ENCODE measurements at regions not wholly inside any gene's neighbourhood (a gene's known extent, or its start where the extent isn't known, plus 50 kb on each side); places are given as distances from the start of the nearest gene placed in this dataset.

GRCh38 chr18:51936115-51936514 is 403.9 kb upstream of the DCC start:
- DNase-seq (ENCODE audit: low spot score): no peak
- intact Hi-C loops (cut with DNase I): no loop called here

GRCh38 chr18:51941999-51942398 is 398.0 kb upstream of the DCC start:
- DNase-seq (ENCODE audit: low spot score): no peak
- intact Hi-C loops (cut with DNase I): no loop called here

DNA sequence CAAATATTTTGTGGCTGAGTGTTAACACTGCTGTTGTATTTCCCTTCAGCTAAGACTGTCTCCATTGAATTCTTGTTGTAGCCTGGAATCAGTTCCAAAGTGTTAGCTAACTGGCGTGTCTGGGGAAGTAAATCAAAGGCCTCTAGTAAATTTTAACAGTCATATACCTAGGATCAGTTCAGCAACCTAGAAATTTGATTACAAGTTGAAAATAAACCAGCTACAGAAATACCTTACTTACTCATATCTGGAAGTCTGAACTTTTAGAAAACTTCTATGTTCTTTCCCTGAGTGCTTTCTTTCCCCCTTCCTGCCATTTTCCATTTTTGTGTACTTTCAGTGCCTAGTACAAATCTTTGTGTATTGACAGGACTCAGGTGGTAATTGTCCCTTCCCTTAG is 396.7 kb upstream of the DCC start:
- no peak for DNase-seq (ENCODE audit: low spot score)
- intact Hi-C loops (cut with DNase I): no loop called here

DNA sequence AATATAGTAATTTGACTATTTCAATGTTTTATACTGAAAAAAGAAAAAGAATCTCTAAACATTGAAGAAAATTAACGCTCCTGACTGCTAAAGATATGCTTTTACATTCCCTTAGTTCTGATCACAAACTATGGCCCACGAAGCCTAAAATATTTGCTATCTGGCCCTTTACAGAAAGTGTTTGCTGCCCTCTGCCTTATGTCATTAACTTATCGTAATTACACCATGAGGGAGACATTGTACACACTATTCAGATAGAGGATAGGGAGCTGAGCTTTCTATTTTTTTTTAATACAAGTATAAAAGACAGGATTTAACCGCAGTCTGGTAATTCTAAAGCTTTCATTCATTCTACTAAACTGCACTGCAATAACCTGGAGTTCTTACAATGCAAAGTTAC is 393.1 kb upstream of the DCC start:
- no peak for DNase-seq (ENCODE audit: low spot score)
- intact Hi-C loops (cut with DNase I): no loop called here

GRCh38 chr18:51952844-51953243 is 387.2 kb upstream of the DCC start:
- no peak for DNase-seq (ENCODE audit: low spot score)

DNA sequence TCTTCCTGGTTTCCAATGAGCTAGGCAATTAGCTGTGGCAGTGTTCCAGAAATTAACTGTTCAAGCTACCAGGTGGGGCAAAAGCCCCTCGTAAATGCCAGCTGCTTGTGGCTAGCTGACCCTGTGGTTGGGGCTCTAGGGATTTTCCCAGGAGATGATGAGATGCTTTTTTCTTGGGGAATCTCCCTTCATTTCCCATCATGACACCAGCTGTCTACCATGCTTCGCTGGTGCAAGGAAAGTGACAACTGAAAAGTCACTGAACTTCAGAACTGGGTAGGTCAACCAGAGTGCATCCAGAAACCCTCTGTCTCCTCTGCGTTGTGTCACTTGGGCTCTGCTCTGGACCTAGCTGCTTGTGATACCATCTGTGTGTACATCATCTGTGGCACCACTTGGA is 386.5 kb upstream of the DCC start:
- intact Hi-C loops (cut with DNase I): no loop called here
- no peak for DNase-seq (ENCODE audit: low spot score)

More at GRCh38 chr18:51952844-51953243, 387.2 kb upstream of the DCC start:
- intact Hi-C loops (cut with DNase I): no loop called here

DNA sequence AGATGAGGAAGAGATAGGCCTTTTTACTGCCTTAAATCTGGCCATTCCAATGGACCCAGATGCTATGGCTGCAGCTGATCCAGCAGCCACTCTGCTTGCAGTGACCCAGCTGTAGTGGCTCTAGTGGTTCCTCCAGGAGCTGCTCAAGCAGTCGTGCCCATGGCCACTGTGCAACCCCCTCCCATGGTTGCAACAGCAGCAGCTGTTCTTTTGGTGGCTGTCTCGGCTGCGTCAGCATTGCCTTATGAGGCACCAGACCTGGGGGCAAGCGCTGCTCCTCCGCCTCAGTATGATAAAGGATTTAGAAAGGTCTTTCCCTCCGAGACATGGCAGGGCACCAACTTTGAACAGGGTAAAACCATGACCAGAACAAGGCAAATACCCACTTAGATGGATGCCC is 384.9 kb upstream of the DCC start:
- intact Hi-C loops (cut with DNase I): no loop called here
- DNase-seq (ENCODE audit: low spot score): no peak

GRCh38 chr18:51957001-51957400 is 383.0 kb upstream of the DCC start:
- no peak for DNase-seq (ENCODE audit: low spot score)
- intact Hi-C loops (cut with DNase I): no loop called here

DNA sequence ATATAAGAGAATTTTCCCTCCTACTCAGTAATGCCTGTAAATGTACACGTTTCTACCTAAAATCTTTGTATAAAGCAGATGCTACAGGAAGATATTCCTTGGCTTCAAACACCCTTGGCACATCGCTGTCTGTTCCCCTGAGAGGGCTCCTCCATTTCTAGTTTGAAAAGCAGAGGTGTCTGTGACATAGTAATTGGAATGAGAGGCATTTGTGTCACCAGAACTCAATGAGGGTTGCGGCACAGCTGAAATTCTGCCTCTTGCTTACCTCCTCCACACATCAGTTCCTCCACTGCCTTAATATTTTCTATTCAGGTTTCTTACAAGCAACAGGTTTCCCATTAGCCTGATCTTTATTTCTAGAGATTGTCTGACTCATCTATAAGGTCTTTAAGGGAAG is 359.9 kb upstream of the DCC start:
- intact Hi-C loops (cut with DNase I): no loop called here
- DNase-seq (ENCODE audit: low spot score): no peak

DNA sequence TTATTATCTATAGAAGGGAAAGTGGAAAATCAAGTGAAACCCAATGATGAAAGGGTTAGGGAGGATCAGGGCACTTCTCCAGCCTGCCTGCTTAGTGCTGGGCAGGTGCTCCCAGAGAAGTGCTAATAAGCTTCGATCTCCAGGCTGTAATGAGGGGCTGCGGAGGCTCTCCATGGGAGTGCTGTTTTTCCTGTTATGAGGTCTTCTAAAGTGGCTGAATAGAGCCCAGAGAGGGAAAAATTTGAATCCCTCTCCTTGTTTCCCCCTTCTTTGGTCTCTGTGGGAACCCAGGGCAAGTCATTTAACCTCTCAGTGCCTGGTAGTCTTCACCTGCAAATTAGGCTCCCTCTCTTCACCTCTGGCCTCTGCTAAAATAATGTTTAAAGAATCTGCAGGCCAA is 351.7 kb upstream of the DCC start:
- no peak for DNase-seq (ENCODE audit: low spot score)
- intact Hi-C loops (cut with DNase I): no loop called here

DNA sequence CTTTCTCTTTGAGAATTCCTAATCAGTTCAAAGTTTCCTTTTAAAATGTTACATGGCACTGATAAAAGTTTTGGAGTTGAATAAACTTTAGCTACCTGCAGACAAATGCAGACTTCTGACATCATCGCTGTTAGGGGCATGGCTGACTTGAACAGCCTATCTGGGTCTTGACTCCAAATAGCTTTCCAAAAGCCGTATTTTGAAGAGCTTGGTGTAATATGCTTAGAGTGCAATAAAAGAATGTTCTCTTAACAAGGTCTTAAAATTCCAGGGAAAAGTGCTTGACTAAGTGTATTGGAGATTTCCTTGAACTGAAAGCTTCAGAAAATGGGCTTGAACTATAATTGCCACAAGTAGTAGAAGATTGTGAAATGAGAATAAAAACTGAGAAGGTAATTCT is 342.9 kb upstream of the DCC start:
- no peak for DNase-seq (ENCODE audit: low spot score)
- intact Hi-C loops (cut with DNase I): no loop called here

- intact Hi-C loops (cut with DNase I): no loop called here
- no peak for DNase-seq (ENCODE audit: low spot score)
Observed at GRCh38 chr18:51998066-51998465, 341.9 kb upstream of the DCC start.

GRCh38 chr18:51998711-51999110 is 341.3 kb upstream of the DCC start:
- no peak for DNase-seq (ENCODE audit: low spot score)
- intact Hi-C loops (cut with DNase I): no loop called here

GRCh38 chr18:51999351-51999750 is 340.6 kb upstream of the DCC start:
- intact Hi-C loops (cut with DNase I): no loop called here
- no peak for DNase-seq (ENCODE audit: low spot score)

- intact Hi-C loops (cut with DNase I): no loop called here
Observed at GRCh38 chr18:52000435-52000834, 339.6 kb upstream of the DCC start.

DNA sequence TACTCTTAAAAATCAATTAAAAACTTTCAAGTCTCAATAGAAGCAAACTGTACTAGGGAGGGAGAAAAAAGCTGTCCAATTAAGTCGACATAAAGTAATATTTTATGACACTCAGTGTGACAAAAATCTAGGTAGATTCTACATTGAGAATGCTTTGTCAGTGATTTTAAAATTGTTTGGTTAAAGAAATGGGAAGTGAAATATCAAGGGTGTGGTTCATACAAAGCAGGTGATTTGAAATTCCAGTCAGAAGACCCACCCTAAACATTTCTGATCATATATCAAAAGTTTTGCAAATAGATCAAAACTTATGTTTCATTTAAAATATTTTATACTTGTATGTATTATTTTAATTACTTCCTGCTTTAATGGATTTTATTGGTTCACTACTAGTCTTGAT is 338.9 kb upstream of the DCC start:
- intact Hi-C loops (cut with DNase I): no loop called here
- no peak for DNase-seq (ENCODE audit: low spot score)

More at GRCh38 chr18:52000435-52000834, 339.6 kb upstream of the DCC start:
- no peak for DNase-seq (ENCODE audit: low spot score)

DNA sequence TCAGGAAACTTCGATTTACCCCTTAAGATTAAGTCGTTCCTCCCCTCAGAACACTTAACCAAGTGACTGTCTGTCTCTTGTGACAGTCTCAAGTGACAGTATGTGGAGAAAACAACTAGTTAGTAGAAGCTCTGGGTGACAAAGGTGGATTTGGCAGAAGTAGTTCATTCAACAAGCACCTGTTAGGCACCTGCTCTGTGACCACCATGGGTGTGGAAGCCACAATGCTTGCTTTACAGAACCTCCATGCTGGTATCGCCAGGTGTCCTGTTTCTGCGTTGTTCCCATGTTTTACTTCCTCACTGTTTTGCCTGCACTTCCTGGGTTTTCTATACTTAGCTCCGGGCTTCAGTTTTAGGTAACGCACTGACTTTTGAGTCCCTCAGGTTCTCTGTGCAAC is 337.4 kb upstream of the DCC start:
- DNase-seq (ENCODE audit: low spot score): no peak
- intact Hi-C loops (cut with DNase I): no loop called here

GRCh38 chr18:52007105-52007504 is 332.9 kb upstream of the DCC start:
- DNase-seq (ENCODE audit: low spot score): no peak
- intact Hi-C loops (cut with DNase I): no loop called here

GRCh38 chr18:52008330-52008729 is 331.7 kb upstream of the DCC start:
- intact Hi-C loops (cut with DNase I): no loop called here
- DNase-seq (ENCODE audit: low spot score): no peak

DNA sequence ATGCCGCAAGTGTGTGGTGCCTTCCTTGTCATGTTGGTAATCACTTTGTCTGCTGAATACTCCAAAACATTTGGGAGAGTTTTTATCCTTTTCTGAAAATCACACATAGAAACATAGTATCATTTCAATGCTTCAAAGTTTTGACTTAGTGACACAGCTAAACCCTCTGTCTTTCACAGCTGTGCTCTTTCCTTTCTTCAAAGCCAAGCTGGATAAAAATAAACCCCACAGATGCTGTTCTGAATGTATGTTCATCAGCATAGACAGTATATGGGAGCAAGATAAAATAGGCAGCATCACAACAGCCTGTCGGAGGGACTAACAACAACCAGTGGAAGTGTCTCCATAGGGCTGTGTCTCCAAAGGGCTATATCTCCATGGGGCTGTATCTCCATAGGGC is 331.3 kb upstream of the DCC start:
- intact Hi-C loops (cut with DNase I): no loop called here
- DNase-seq (ENCODE audit: low spot score): no peak

DNA sequence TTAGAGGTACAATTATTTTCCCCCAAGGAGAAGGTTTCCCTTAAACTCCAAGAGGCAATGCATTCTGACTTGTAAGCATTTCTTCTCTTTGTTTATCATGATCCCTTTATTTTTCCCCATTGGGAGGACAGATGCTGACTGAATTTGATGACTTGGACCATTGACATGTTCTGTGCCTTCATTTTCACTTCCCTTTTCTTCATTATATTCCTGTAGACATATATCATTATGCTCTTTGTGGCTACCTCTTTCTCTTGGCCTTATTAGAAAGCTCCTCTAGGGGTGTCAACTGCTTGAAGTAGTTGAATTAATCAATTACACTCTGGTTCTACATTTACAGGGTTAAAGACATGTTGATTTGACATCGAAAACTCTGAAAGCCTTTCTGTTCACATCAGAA is 330.0 kb upstream of the DCC start:
- DNase-seq (ENCODE audit: low spot score): no peak
- intact Hi-C loops (cut with DNase I): no loop called here

DNA sequence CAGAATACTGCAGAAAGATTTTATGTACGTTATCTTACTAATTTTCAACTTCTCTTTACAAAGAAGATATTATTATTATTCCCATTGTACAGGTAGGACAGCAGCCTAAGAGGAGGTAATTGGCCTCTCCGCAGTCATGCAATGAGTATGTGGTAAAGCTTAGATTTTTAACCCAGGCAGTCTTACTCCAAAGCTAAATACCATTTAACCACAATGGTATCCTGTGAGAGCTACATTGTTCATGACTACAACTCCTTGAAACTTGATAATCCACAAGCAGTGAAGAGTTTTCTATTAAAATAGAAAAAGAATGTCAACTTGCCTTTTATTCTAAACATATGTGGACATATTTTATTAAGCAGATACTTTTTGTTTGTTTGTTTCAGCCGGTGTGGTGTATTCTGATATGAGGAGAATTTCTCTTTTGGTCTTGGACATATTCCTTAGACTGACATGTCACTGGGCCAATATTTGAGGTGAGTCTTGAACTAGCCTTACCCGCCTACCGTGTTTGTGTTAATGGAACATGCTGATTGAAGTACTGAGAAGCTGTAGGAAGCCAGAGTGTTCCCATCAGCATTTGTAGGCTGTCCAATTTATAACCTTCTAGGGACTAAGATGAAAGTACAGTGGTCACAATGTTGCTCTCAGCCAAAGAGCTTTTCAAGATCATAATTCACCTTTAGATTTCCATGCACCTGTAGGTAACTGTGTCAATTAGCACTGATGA is 293.9 kb upstream of the DCC start:
- intact Hi-C loops (cut with DNase I): no loop called here
- DNase-seq (ENCODE audit: low spot score): no peak
